HepG2 (cell line): ENCODE measurements at regions not wholly inside any gene's neighbourhood (a gene's known extent, or its start where the extent isn't known, plus 50 kb on each side); places are given as distances from the start of the nearest gene placed in this dataset.

Source experiments
- ATAC-seq: fragments of 200-7000 bp; cut with Tn5 transposase; 3 replicates; pipeline ENCODE4 v1.9.1; 2020; ENCODE audit warnings: mild to moderate bottlenecking, moderate library complexity
- BruUV-seq: library from RNA; stranded (reverse); fragments of 400-500 nt; replicated peaks from 2 replicates; lab custom pipeline; 2021; lab: Mats Ljungman, UMichigan
- CTCF ChIA-PET: fragments of 300-600 bp; formaldehyde crosslinking; extraction: SDS; loops from one replicate; lab custom pipeline; 2021; ENCODE audit warnings: low total read pairs, inconsistent platforms, low intra/inter-chr PET ratio; lab: Yijun Ruan, JAX
- POLR2A ChIA-PET: fragments of 350-600 bp; sonication (Branson Sonifier 250); formaldehyde crosslinking; loops from one replicate; lab custom pipeline; 2020; ENCODE audit warnings: antibody characterized with exemption, inconsistent platforms; lab: Yijun Ruan, JAX
- DNase-seq: peaks from one replicate; pipeline ENCODE4 v3.0.0-alpha.2; 2015; ENCODE audit warnings: low spot score
- FAIRE-seq: peaks from 3 replicates; lab custom pipeline; 2011; peaks lifted over from hg19 to GRCh38; lab: Jason Lieb, UNC
- H2AFZ ChIP-seq: one replicate; pipeline ENCODE4 v1.6.1; 2011; ENCODE audit warnings: low read length, inconsistent platforms
- H3K27ac ChIP-seq: fragments of 300-600 bp; 3 replicates; pipeline ENCODE4 v1.8.0; 2011; ENCODE audit warnings: mixed run types, mild to moderate bottlenecking, mixed read lengths, low read length, inconsistent platforms; ENCODE audit not compliant: insufficient read depth; ENCODE audit errors: extremely low read length
- H3K27me3 ChIP-seq, 2 experiments: fragments of 200-600 bp in 1 of 2; 2 replicates in 1 of 2; 3 replicates in 1 of 2; pipeline versions ENCODE4 v1.6.0 to v1.8.0; 2011; ENCODE audit warnings: low read length in 2 of 2, mild to moderate bottlenecking in 2 of 2, moderate library complexity in 2 of 2, inconsistent platforms in 1 of 2; ENCODE audit not compliant: insufficient read depth in 2 of 2, control insufficient read depth in 1 of 2
- H3K36me3 ChIP-seq, 2 experiments: fragments of 200-600 bp in 1 of 2; replicated peaks in 1 of 2; 2 replicates in 1 of 2; 3 replicates in 1 of 2; pipeline versions ENCODE4 v1.5.1 to v1.8.0; 2011; ENCODE audit warnings: low read length in 2 of 2, inconsistent platforms in 1 of 2; ENCODE audit not compliant: insufficient read depth in 2 of 2, control insufficient read depth in 1 of 2
- H3K4me1 ChIP-seq: 2 replicates; pipeline ENCODE4 v1.5.1; 2012; ENCODE audit warnings: low read length, inconsistent platforms; ENCODE audit not compliant: insufficient read depth
- H3K4me2 ChIP-seq: 2 replicates; pipeline ENCODE4 v1.6.0; 2011; ENCODE audit warnings: low read depth, low read length, inconsistent platforms
- H3K4me3 ChIP-seq, 3 experiments: fragments of 200-600 bp in 1 of 3; sonication (generic), shearing (Covaris generic) in 1 of 3; replicated peaks in 1 of 3; 2 replicates each; pipeline ENCODE4 v1.5.1; 2011 to 2016; ENCODE audit warnings: low read length in 3 of 3, inconsistent platforms in 2 of 3, low read depth in 2 of 3, mild to moderate bottlenecking in 2 of 3, control low read depth in 1 of 3, mixed read lengths in 1 of 3; ENCODE audit not compliant: insufficient read depth in 1 of 3
- H3K79me2 ChIP-seq: one replicate; pipeline ENCODE4 v1.6.1; 2011; ENCODE audit warnings: low read length, inconsistent platforms; ENCODE audit not compliant: insufficient read depth
- H3K9ac ChIP-seq: 2 replicates; pipeline ENCODE4 v1.6.0; 2011; ENCODE audit warnings: mild to moderate bottlenecking, low read depth, low read length, inconsistent platforms; ENCODE audit not compliant: insufficient read depth
- H3K9me3 ChIP-seq: 2 replicates; pipeline ENCODE4 v1.5.1; 2012; ENCODE audit warnings: mild to moderate bottlenecking, low read length
- H4K20me1 ChIP-seq: 2 replicates; pipeline ENCODE4 v1.6.0; 2011; ENCODE audit warnings: inconsistent platforms, mild to moderate bottlenecking, low read length, moderate library complexity; ENCODE audit not compliant: insufficient read depth
- ADNP ChIP-seq: sonication (generic); formaldehyde crosslinking; IDR thresholded peaks from 2 replicates; pipeline ENCODE4 v1.4.0; 2020; ENCODE audit warnings: missing genetic modification reagents
- CENPT ChIP-seq: sonication (generic); formaldehyde crosslinking; IDR thresholded peaks from 2 replicates; pipeline ENCODE4 v1.8.0; 2022; ENCODE audit warnings: low read depth, mild to moderate bottlenecking, moderate library complexity, missing genetic modification reagents
- NFKBIZ ChIP-seq: IDR thresholded peaks from 2 replicates; pipeline ENCODE4 v1.6.1; 2018; ENCODE audit warnings: missing genetic modification reagents, missing compliant biosample characterization
- ONECUT2 ChIP-seq: sonication (generic); formaldehyde crosslinking; IDR thresholded peaks from 2 replicates; pipeline ENCODE4 v1.4.0; 2020; ENCODE audit warnings: missing genetic modification reagents
- SMAD9 ChIP-seq: sonication (generic); formaldehyde crosslinking; IDR thresholded peaks from 2 replicates; pipeline ENCODE4 v1.5.1; 2020; ENCODE audit warnings: mild to moderate bottlenecking, missing genetic modification reagents
- SRSF1 ChIP-seq: fragments of 200-400 bp; formaldehyde crosslinking; optimal IDR thresholded peaks from 2 replicates; pipeline ENCODE3; 2017; ENCODE audit warnings: mild to moderate bottlenecking, low read depth, low read length, moderate library complexity
- ZFAT ChIP-seq: sonication (generic); formaldehyde crosslinking; conservative IDR thresholded peaks from 2 replicates; pipeline ENCODE4 v1.8.1; 2023; ENCODE audit warnings: missing genetic modification reagents, inconsistent platforms
- ZKSCAN1 ChIP-seq: fragments of 150-350 bp; IDR thresholded peaks from 2 replicates; pipeline ENCODE4 v1.6.1; 2014; ENCODE audit warnings: low read length
- ZNF230 ChIP-seq: sonication (generic); formaldehyde crosslinking; IDR thresholded peaks from 2 replicates; pipeline ENCODE4 v1.4.0; 2020; ENCODE audit warnings: mild to moderate bottlenecking, missing genetic modification reagents
- ZNF383 ChIP-seq: sonication (generic); formaldehyde crosslinking; IDR thresholded peaks from 2 replicates; pipeline ENCODE4 v1.4.0; 2020; ENCODE audit warnings: missing genetic modification reagents, mild to moderate bottlenecking, borderline replicate concordance
- ZNF646 ChIP-seq: sonication (generic); formaldehyde crosslinking; IDR thresholded peaks from 2 replicates; pipeline ENCODE4 v1.9.0; 2021; ENCODE audit warnings: mild to moderate bottlenecking, missing genetic modification reagents
- ZNF740 ChIP-seq: sonication (generic); formaldehyde crosslinking; IDR thresholded peaks from 2 replicates; pipeline ENCODE4 v1.4.0; 2020; ENCODE audit warnings: missing genetic modification reagents
- WGBS: methylation state at CpG from one replicate; pipeline ENCODE4 v1.1.6; 2017; ENCODE audit warnings: low lambda C conversion rate; 5-methylcytosine and 5-hydroxymethylcytosine counted together
- in situ Hi-C: cut with HindIII; loops from 2 replicates; pipeline ENCODE4 v1.10.0; 2017; ENCODE audit warnings: low pct_unique_long_range_greater_than_20kb; ENCODE audit not compliant: extremely low pct_ligation_motif_present
- intact Hi-C: fragments of 100-400 bp; cut with micrococcal nuclease; formaldehyde crosslinking; loops from one replicate; pipeline ENCODE4 v1.10.0; 2022; ENCODE audit not compliant: unreplicated experiment

DNA sequence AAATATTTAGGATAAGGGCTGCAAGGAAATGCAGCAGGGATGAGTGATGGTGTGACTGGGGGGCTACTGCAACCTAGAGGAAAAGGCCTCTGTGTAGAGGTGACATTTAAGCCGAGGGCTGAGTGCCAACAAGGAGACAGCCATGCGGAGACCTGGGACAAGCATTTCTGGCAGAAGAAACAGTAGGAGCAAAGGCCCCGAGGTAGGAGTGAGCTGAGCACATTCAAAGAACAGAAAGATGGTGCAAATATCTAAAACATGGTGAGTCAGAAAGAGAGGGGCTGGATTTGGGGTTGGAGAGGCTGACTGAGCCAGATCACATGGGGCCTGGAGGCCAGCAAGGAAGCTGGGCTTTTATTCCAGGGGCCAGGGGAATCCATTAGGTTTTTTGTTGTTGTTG is 55.1 kb upstream of the INCENP start:
- TF ChIP-seq ONECUT2 (no peak), NFKBIZ (CRISPR knock-in tag) (no peak)
- Histone ChIP-seq H3K4me1 (no peaks in the 10 kb centered on the region), H3K9me3 (no peaks in the 10 kb centered on the region), H3K4me2 (no peak overlapping the region), H3K79me2 (no peaks in the 10 kb centered on the region), H4K20me1 (no peaks in the 10 kb centered on the region), H2AFZ (no peak overlapping the region), H3K9ac (no peak overlapping the region), H3K27ac (no peak overlapping the region), H3K36me3 (no peaks in the 10 kb centered on the region), H3K4me3 (no peak overlapping the region), H3K27me3 (no peaks in the 10 kb centered on the region; a peak in 1 of 5 replicates)
- intact Hi-C loops (no loop called here), in situ Hi-C loops (no loop called here)
- ChIA-PET CTCF (no interaction called here), POLR2A (no interaction called here)
- WGBS, result 38% methylated on average over 3 of the region's 3 CpGs
- no TSS peak for BruUV-seq
- DNase-seq (no peak), ATAC-seq (no peak), FAIRE-seq (no peak)

GRCh38 chr11:62067741-62068140 is 56.1 kb upstream of the INCENP start:
- WGBS, result 47% methylated on average over 8 of the region's 8 CpGs
- Histone ChIP-seq H3K27ac (no peak overlapping the region), H3K27me3 (no peaks in the 10 kb centered on the region; a peak in 1 of 5 replicates), H3K9ac (no peak overlapping the region), H3K9me3 (no peaks in the 10 kb centered on the region), H3K4me1 (no peaks in the 10 kb centered on the region), H4K20me1 (no peaks in the 10 kb centered on the region), H3K36me3 (no peaks in the 10 kb centered on the region), H3K79me2 (no peaks in the 10 kb centered on the region), H3K4me2 (no peak overlapping the region), H3K4me3 (no peak overlapping the region), H2AFZ (no peak overlapping the region)
- intact Hi-C loops, result no loop called here
- no TSS peak for BruUV-seq
- POLR2A ChIA-PET, result no interaction called here
- FAIRE-seq (no peak), DNase-seq (no peak), ATAC-seq (no peak)
- in situ Hi-C loops, result no loop called here
- CTCF ChIA-PET, result no interaction called here
- no peak for TF ChIP-seq ADNP (CRISPR knock-in tag)
- no peak for TF ChIP-seq ZNF383 (CRISPR knock-in tag)
- no peak for TF ChIP-seq ZFAT (CRISPR knock-in tag)
- no peak for TF ChIP-seq ZNF646
- TF ChIP-seq ZNF230 (CRISPR knock-in tag), result no peak
- TF ChIP-seq CENPT (CRISPR knock-in tag), result no peak
- TF ChIP-seq SMAD9 (CRISPR knock-in tag), result no peak
- no peak for TF ChIP-seq SRSF1
- TF ChIP-seq ZKSCAN1, result no peak
- TF ChIP-seq ZNF740 (CRISPR knock-in tag), result no peak
